HuH-7.5 (cell line): ENCODE measurements at regions not wholly inside any gene's neighbourhood (a gene's known extent, or its start where the extent isn't known, plus 50 kb on each side); places are given as distances from the start of the nearest gene placed in this dataset.

Experiments used
- DNase-seq: peaks from one replicate; pipeline ENCODE4 v3.0.0; 2011; ENCODE audit warnings: low spot score

DNA sequence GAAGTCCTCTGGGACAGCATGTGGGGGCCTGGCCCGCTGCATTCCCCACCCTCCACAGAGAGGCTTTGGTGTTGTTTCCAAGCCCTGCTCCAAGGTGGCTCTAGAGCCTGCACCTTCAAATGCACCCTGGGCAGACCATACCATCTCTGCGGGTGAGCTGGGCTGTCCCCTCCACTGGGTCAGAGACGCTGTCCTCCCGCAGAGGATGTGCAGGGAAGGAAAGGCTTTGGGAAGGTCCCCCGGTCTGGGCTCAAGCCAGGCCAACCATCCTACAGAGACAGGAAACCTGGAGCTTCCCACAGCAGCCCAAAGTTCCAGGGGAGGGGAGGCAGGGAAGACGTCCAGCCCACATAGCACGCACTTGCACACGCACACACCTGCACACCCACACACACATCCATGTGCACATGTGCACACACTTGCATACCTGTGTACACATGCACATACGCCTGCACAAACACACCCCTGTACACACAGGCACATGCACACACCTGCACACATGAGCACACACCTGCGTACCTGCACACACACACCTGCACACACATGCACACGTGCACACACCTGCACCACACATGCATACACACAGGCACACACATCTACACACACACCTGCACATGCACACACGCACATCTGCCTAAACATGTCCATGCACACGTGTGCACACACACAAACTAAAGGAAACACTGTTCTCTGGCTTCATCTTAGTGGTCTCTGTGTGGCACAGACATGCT, 155.4 kb downstream of the ERMARD start:
- no peak for DNase-seq

DNA sequence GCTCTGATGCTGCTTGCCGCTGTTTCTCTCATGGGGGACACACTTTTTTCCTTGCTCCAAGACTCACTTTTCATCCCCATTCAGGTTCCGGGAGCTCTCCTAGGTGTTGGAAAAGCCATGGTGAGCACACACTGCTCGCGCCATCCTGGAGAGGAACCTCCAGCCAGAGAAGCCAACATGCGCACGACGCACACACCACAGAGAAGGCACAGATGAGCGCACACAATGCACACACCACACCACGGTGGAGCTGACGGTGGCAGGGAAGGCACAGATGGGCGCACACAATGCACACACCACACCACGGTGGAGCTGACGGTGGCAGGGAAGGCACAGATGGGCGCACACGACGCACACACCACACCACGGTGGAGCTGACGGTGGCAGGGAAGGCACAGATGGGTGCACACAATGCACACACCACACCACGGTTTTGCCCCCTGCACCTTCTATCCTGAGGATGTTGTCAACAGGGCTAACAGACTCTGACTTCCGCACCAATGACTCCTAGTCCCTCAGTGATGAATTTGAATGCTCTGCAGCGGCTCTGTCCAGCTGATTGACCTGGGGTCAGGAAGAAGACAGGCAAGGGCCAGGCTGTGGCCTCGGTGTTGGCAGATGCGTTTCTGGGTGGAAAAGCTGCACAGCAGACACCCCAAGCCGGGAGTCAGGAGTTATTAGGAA, 154.7 kb downstream of the ERMARD start:
- no peak for DNase-seq

DNA sequence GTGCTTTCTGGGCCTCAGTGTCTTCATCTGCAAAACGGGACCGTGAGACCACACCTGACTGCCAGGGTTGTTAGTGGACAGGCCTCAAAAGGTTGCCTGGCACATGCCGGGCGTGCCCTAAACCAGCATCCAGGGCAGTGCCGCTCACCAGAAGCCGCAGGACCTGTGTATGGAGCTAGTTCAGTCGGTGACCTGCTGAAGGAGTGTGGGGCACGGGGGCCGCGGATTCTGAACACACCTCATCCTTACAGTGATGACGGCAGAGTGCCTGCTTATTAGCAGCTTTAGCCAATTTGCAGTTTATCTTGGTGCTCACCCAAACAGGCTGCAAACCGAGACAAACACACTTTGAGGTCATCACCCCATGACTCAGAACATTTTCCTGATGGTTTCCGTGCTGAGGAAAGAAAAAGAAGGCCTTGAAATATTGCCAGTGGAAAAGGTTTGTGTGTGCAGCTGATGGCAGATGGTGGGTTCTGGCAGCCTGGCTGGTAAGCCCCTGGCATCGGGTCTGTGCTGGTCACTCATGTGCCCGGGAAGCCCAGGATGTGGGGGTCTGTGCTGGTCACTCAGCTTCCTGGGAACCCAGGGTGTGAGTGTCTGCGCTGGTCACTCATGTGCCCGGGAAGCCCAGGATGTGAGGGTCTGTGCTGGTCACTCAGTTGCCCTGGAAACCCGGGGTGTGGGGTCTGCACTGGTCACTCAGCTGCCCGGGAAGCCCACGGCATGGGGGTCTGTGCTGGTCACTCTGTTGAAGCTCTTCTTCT, 153.8 kb downstream of the ERMARD start:
- DNase-seq, result no peak

DNA sequence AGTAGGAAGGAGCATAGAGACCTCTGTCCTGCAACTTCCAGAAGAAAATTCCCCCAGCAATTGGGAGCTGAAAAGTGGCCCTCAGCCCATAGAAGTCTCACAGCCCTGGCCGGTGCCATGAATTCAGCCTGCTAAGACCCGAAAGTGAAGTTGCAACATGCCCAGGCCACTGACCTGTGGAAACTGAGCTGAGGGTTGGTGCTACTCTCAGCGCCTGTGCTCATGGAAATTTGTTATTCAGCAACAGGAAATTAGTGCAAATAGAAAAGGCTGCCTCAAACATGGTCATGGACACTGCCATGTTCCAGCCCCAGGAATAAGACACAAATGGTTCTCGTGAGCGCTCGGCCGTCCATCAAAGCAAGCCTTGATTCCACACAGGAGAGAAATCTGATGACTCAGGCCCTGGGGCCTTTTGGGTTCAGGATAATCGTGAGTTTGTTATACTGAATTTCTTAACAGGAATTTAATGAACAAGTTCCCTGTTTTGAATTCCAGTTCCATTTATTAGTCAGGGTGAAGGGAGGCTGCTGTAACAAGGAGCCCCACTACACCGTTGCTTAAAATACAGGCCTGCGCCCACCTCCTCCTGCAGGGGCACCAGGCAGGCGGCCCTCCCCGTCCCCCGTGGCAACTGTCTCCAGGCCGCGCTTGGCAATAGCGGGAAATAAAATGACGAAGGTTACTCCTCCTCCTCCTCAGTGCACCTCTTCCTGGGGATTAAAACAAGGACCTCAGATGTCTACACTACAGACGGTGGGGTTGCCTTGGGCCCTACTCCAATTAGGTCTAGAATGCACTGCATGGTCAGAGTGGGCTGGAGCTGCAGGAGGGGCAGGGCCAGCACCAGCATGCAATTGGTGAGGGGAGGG, 152.9 kb downstream of the ERMARD start:
- DNase-seq, result no peak

DNA sequence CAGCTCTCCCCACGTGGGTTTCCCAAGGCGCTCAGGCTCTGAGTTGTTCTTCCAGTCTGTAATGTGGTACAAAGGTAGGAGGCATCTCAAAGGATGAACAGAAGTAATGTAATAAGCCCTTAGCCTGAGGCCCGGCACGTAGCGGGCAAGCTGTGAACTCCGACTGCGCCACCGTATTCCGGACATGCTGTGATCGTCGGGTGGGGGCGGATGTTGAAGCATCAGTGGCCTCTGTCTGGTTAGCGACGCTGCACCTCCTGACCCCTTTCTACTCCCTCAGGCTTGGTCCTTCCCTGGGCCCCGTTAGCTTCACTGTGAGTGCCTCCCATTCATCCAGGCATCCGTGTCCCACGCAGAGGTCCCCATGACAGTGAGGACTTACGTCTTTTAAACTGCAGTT, 151.7 kb downstream of the ERMARD start:
- no peak for DNase-seq

DNA sequence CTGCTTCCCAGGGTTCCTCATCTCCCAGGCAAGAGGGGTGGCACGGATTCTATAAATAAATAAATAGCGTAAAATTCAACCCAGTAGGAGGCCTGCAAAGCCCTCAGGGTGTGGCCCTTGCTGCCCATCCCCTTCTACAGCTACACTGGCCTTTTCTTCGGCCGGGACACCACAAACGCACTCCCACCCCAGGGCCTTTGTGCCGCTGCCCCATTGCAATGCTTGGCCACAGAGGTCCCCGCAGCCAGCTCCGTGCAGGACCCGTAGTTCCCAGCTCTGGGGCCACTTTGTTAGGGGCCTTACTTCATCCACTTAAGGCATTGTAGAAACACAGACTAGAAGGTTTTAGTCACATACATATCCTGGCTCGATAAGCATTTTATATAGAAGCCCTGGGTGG, 151.2 kb downstream of the ERMARD start:
- no peak for DNase-seq

DNA sequence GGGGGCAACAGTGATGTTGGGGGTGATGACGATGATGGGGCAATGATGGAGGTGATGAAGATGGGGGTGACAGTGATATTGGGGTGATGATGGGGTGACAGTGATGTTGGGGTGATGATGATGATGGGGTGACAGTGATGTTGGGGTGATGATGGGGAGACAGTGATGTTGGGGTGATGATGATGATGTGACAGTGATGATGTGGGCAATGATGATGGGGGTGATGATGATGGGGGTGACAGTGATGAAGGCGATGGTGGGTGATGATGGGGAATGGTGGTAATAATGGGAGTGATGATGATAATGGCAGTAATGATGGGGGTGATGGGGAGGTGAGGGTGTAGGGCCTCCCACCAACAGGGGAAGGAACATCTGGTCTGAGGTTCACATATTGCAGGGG, 150.6 kb downstream of the ERMARD start:
- no peak for DNase-seq

DNA sequence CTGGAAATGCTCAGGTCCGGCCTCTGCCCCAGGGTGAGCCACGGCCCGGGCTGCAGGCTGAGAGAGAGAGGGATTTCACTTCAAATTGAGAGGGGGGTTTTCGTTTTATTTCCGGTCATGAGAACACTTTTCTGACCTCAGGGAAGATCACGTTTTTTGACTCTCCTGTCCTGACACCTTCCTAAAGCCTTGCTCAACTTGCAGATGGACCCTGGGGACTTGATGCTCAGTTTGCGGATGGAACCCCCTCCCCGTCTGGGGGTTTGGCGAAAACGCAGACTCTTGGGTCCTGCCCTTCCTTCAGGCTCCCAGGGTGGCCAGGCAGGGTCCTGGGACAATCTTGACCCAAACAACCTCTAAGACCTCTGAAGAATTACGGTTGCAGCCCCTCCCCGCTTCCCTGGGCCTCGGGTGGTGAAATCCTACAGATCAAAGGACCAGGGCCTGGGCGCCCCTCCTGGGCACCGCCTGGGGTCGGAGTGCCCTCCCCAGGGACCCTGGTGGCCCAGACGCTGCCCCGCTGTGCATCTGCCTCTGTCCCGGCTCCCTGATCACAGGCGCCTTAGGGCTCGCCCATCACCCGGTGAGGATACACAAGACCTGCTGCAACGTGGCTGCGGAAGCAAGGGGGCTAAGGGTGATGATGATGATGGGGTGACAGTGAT, 148.2 kb downstream of the ERMARD start:
- no peak for DNase-seq

DNA sequence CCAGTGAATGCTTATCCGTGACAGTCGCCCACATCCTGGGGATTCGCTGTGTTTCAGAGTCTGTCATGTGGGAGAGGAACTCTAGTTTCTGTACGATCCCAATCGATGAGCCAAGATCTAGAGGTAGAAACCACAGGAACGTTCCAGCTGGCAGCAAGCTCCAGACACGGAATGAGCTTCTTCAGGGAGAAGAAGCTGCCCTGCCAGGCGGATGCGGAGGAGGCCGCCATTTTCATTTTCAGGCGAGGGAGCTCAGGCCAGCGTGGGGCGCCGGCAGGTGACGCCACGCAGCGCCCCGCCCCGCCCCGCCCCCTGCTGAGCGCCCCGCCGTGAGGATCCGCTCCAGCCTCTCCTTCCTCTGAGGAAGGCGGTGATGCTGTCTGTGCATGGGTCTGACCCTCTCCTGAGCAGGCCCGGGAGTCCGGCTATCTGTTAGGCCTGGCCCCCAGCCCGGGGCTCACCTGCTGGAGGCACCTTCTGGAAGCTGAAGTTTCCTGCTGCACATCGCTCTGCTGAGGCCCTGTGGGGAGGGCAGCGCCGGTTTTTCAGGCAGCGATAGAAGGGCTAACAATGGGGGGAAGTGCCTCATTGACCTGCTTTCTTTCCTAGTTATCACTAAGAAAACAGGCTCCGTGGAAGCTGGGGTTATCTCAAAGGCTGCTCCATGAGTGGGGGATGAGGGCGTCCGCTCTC, 147.5 kb downstream of the ERMARD start:
- DNase-seq, result no peak

DNA sequence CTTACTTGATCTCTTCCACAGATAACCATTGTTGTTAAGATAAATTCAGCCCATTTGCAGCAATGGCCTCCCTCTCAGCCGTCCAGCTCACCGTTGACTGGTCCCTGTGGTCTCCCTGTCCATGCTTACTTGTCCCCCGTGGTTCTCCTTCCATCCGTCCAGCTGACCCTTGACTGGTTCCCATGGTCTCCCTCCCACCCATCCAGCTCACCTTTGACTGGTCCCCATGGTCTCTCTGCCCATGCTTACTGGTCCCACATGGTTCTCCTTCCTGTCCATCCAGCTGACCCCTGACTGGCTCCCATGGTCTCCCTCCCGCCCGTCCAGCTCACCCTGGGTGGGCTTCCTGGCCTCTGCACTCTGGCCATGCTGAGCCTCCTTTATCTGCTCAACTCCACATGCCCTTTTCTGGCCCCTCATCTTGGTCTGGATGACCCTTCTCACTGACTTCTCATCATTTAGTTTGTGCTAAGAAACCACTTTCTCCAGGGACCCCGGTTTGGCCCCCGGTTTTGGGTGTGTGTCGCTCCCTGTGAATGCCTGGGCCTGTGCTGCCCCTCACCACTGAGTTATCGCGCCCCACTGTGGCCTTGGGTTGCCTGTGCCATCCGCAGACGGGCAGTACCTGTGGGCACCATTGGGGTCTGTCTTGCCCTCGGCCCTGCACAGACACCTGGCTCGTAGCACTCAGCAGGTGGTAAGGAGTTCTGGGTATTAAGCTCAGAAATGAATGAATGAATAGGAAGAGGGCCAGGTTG, 146.4 kb downstream of the ERMARD start:
- no peak for DNase-seq

DNA sequence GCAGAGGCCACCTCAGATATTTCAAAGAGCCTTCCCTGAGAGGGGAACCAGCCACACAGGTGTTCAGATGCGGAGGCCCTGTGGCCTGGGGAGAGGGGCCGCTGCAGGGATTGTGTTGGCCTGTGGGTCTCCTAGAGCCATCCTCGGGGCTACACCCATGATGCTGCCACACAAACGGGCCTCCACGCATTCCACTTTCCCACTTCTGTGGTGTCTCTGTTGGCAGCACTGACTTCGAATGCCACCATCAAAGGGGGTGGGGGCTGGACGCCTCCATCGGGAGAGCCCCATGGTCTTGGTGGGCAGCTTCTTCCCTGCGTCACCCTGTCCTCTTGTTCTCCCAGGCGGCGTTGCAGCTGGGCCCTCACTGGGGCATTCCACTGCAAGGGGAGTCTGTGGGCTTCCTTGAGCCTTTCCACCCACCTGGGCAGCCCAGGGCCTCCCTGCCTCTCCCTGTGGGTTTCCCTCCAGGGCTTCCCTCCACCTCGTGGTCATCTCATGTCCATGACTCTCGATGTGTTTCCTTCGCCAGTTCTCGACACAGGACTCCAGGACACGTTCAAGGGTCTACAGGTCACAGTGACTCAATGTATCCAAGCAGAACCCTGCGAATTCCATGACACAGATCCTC, 145.5 kb downstream of the ERMARD start:
- no peak for DNase-seq

DNA sequence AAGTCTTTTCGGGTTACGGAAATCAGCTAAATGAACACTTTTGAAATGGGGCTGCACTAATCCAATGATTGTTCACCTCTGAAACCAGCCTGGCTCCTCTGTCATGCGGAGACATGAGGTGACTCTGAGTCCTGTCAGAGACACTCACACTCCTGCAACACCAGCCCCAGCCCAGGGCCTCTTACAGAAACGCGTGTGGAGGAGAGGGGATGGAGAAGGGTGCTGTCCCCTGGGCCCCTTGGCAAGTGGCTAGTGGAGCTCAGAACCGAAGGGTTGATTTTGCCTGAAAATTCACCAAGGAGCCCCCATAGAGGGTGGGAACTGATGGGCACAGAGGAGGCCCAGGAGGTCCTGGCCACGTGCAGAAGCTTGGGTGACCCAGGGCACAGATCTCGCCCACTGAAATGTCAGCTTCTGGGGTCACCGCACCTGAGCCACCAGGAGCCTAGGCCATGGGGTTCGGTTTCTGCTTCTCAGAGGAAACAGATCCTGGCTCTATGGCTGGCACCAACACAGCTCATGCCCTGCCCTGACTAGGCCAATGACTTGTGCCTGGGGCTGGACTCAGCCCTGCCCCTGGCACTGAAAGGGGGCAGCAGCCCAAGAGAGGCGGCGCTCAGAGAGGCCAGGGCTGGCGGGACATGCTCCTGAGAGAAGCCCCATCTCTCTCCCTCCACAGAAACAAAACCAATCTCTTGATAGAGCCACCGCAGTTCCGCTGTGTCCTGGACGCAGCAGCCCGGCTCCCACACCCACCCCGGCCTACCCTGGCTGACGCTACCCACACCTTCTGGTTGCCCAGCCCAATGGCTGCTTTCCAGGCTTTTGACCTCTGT, 144.7 kb downstream of the ERMARD start:
- DNase-seq, result no peak

DNA sequence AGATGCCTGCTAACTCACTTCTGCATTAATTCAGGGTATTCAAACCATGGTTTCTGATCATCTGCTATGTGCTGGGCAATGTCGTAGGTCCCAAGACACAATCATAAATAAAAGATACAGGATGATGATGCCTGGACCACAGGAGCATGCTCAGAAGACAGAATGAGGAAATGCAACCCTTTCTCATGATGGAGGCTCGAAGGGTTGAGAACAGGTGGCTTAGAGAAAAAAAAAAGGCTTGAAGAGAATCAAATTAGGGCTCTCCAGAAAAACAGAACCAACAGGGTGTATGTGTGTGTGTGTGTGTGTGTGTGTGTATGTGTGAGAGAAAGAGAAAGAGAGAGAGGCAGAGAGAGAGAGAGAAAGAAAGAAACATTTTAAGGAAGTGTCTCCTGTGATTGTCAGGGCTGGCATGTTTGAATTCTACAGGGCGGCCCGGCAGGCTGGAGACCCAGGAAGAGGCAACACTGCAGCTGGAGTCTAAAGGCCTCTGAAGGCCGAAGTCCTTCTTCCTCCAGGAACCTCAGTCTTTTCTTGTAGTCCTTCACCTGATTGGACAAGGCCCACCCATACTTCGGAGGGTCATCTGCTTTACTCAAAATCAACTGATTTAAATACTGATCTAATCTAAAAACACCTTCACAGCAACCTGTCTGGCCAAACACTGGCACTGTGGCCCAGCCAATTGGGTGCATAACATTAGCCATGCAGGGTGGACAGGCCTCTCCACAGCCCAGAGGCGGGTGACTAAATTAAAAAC, 143.8 kb downstream of the ERMARD start:
- DNase-seq, result no peak

DNA sequence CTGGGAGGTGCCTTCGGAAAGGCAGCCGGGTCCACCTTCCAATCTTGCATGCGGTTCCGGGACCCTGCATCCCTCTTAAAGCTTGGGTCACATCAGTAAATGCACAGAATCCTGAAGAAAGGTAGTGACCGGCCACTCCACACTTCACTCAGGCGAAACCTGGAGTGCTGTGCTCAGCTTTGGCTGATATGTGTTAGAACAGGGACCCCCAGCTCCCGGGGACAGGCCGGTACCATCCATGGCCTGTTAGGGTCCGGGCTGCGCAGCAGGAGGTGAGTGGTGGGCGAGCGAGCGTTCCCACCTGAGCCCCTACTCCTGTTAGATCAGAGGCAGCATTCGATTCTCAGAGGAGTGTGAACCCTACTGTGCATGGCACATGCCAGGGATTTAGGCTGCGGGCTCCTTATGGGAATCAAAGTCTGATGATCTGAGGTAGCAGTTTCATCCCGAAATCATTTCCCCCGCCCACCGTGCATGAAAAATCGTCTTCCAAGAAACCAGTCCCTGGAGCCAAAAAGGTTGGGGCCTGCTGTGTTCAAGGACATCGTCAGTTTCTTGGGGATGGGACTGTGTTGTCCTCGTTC, 143.0 kb downstream of the ERMARD start:
- no peak for DNase-seq

DNA sequence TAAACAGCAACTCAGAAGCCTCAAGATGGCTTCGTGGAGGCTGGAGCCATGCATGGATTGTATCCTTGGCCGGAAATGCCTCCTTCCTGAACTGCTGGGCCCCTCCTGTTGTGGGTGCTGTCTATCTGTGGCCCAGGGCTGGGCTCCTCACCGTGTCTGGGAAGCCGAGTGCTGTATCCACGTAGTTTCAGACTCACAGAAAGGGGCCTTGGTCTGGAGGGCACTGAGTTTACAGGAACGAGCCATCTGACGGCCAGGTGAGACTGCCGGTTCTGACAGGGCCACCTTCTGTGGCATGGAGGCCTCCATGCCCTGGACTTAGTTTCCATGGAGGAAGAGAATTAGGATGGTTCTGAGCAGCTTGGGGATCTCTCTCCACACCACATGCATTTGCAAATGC, 142.2 kb downstream of the ERMARD start:
- DNase-seq, result no peak

DNA sequence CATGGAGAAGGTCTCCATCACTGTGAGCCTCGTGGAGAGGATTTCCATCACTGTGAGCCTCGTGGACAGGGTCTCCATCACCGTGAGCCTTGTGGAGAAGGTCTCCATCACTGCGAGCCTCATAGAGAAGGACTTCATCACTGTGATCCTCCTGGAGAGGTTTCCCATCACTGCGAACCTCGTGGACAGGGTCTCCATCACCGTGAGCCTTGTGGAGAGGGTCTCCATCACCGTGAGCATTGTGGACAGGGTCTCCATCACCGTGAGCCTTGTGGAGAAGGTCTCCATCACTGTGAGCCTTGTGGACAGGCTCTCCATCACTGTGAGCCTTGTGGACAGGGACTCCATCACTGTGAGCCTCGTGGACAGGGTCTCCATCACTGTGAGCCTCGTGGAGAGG, 140.4 kb downstream of the ERMARD start:
- no peak for DNase-seq

DNA sequence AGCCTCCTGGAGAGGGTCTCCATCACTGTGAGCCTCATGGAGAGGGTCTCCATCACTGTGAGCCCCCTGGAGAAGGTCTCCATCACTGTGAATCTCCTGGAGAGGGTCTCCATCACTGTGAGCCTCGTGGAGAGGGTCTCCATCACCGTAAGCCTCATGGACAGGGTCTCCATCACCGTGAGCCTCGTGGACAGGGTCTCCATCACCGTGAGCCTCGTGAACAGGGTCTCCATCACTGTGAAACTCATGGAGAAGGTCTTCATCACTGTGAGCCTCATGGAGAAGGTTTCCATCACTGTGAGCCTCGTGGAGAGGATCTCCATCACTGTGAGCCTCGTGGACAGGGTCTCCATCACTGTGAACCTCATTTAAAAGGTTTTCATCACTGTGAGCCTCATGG, 140.0 kb downstream of the ERMARD start:
- no peak for DNase-seq

DNA sequence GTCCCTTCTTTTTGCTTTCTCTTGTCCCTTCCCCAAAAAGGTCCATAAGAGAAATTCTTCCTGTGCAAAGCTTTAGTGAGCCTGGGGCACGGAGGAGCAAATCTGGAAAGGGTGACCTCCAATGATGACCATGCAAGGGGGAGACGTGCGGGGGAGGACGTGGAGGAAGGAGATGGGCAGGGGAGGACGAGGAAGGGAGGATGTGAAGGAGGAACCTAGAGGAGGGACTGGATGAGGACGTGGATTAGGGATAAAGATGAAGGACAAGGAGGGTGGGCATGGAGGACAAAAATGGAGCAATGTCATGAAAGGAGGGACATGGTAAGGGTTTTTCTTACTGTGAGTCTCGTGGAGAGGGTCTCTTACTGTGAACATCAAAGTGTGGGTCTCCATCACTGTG, 139.5 kb downstream of the ERMARD start:
- DNase-seq, result no peak
